Chondrocyte (in vitro differentiated cells): ENCODE measurements at regions not wholly inside any gene's neighbourhood (a gene's known extent, or its start where the extent isn't known, plus 50 kb on each side); places are given as distances from the start of the nearest gene placed in this dataset.

Source experiments
- DNase-seq: peaks from one replicate; pipeline ENCODE4 v3.0.0; 2021; ENCODE audit warnings: mixed read lengths, low spot score
- H3K27ac Mint-ChIP-seq: one replicate; pipeline ENCODE4 v1.8.0; 2021; ENCODE audit warnings: mild to moderate bottlenecking, moderate library complexity, mixed read lengths; ENCODE audit not compliant: unreplicated experiment
- H3K27me3 Mint-ChIP-seq: 2 replicates; pipeline ENCODE4 v1.8.0; 2021; ENCODE audit warnings: low read depth, mixed read lengths
- H3K36me3 Mint-ChIP-seq: 2 replicates; pipeline ENCODE4 v1.8.0; 2021; ENCODE audit warnings: low read depth, mixed read lengths
- H3K4me1 Mint-ChIP-seq: 2 replicates; pipeline ENCODE4 v1.8.0; 2021; ENCODE audit warnings: low read depth, mild to moderate bottlenecking, mixed read lengths
- H3K4me3 Mint-ChIP-seq: one replicate; pipeline ENCODE4 v1.8.0; 2021; ENCODE audit warnings: mild to moderate bottlenecking, moderate library complexity, mixed read lengths; ENCODE audit not compliant: unreplicated experiment
- H3K9me3 Mint-ChIP-seq: 2 replicates; pipeline ENCODE4 v1.8.0; 2021; ENCODE audit warnings: low read depth, mixed read lengths
- TF ChIP-seq, protein P1 (sequence below): fragments of 200-600 bp; sonication (generic); IDR thresholded peaks from 2 replicates; pipeline ENCODE4 v1.5.0; 2021; ENCODE audit warnings: antibody characterized with exemption, mild to moderate bottlenecking, moderate library complexity

DNA sequence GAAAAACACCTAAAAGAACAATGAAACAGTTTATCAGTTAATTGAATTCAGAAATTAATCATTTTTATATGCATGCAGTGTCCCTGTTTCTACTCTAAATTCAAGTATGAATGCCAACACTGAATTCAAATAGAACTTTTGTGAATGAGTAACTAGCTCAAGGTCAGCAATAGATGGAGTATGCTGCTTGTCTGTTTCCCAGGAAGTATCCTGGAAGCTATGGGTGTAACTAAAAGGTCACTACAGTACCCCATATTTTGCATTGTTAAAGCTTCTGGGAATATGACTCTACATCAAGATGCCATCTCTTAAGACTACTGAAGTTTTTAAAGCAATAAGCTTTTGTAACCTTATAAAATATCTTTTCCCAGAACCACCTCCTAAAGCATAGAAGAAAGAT, 681.4 kb upstream of the FBXO33 start:
- Mint-ChIP-seq H3K27me3 (peaks cover 4% of the 10 kb centered on the region), H3K9me3 (peaks cover 2% of the 10 kb centered on the region), H3K4me3 (no peak overlapping the region), H3K36me3 (no peaks in the 10 kb centered on the region), H3K4me1 (no peaks in the 10 kb centered on the region), H3K27ac (no peak overlapping the region)
- TF ChIP-seq, protein P1, sequence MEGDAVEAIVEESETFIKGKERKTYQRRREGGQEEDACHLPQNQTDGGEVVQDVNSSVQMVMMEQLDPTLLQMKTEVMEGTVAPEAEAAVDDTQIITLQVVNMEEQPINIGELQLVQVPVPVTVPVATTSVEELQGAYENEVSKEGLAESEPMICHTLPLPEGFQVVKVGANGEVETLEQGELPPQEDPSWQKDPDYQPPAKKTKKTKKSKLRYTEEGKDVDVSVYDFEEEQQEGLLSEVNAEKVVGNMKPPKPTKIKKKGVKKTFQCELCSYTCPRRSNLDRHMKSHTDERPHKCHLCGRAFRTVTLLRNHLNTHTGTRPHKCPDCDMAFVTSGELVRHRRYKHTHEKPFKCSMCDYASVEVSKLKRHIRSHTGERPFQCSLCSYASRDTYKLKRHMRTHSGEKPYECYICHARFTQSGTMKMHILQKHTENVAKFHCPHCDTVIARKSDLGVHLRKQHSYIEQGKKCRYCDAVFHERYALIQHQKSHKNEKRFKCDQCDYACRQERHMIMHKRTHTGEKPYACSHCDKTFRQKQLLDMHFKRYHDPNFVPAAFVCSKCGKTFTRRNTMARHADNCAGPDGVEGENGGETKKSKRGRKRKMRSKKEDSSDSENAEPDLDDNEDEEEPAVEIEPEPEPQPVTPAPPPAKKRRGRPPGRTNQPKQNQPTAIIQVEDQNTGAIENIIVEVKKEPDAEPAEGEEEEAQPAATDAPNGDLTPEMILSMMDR, result no peak
- no peak for DNase-seq

DNA sequence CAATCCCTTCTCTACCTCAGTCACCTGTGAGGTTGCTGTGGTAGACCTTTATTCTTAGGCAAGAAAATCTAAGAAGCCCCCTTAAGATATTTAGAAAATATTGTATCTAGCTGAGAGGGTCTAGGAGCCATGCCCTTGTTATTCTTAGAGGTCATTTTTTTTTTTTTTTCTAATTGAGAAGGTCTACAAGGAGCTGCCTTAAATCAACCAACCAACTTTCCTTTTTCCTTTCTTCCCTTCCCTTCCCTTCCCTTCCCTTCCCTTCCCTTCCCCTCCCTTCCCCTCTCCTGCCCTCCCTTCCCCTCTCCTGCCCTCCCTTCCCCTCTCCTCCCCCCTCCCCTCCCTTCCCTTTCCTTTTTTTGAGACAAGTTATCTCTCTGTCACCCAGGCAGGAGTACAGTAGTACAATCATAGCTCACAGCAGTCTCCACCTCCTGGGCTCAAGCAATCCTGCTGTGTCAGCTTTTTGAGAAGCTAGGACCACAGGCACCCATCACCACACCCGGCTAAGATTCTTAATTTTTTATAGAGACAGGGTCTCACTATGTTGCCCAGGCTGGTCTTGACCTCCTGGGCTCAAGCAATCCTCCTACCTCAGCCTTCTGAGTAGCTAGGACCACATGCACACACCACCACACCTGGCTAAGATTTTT, 668.4 kb upstream of the FBXO33 start:
- Mint-ChIP-seq H3K4me3 (no peak overlapping the region), H3K36me3 (no peaks in the 10 kb centered on the region), H3K27me3 (no peaks in the 10 kb centered on the region), H3K4me1 (no peaks in the 10 kb centered on the region), H3K9me3 (peaks cover 21% of the 10 kb centered on the region), H3K27ac (no peak overlapping the region)
- DNase-seq, result no peak
- TF ChIP-seq, protein P1, result no peak

DNA sequence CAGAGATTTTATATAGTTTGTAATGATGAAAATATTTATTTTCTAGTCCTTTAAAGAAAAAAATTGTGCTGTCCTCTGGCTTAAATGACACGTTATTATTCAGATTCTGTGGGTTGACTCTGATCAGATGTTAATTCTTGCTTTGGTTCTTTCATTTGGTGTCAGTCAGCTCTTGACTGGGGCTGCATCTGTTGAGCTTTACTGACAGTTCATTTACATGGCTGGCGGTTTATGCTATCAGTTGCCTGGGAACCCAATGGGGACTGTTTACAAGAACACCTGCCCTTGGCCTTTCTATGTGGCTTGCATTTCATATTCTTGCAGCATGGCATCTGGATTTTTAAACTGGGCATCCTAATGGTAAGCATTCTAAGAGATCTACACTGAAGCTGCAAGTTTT, 667.1 kb upstream of the FBXO33 start:
- no peak for DNase-seq
- no peak overlapping the region for H3K27ac Mint-ChIP-seq
- H3K27me3 Mint-ChIP-seq, result no peaks in the 10 kb centered on the region
- H3K36me3 Mint-ChIP-seq, result no peaks in the 10 kb centered on the region
- peaks cover 9% of the 10 kb centered on the region for H3K9me3 Mint-ChIP-seq
- H3K4me3 Mint-ChIP-seq, result no peak overlapping the region
- TF ChIP-seq, protein P1, result no peak
- no peaks in the 10 kb centered on the region for H3K4me1 Mint-ChIP-seq

DNA sequence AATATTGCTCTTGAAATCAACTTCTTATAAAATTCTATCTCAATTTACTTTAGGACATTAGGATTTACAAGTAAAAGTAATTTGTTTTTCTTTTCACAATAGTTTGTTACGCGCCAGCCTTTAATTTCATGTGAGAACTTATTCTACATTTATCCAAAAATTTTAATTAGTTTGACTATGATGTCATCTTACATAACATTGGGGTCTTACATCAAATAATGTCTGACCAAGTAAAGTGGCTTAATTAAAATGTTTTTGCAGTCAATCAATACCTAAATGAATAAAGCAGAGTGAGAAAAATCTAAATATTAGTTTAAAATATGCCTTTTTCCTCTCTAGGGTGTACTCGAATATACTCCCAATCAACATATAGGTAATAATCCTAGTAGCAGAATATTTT, 666.2 kb upstream of the FBXO33 start:
- no peaks in the 10 kb centered on the region for H3K36me3 Mint-ChIP-seq
- H3K4me3 Mint-ChIP-seq, result no peak overlapping the region
- DNase-seq, result no peak
- H3K4me1 Mint-ChIP-seq, result no peaks in the 10 kb centered on the region
- TF ChIP-seq, protein P1, result no peak
- H3K9me3 Mint-ChIP-seq, result peaks cover 3% of the 10 kb centered on the region
- H3K27ac Mint-ChIP-seq, result no peak overlapping the region
- H3K27me3 Mint-ChIP-seq, result no peaks in the 10 kb centered on the region

DNA sequence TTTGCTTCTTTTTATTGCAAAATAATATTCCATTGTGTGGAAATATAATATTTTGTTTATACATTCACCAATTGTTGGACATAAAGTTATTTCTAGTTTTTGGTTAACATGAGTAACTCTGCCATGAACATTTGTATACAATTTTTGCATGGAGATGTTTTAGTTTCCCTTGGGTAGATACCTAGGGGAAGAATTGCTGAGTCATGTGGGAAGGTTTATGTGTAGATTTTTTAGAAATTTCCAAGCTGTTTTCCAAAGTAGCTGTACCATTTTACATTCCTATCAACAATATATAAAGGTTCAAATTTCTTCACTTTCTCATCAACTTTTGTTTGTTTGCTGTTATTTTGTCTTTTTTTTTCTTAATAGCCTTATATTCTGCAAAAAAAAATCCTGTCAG, 664.7 kb upstream of the FBXO33 start:
- H3K9me3 Mint-ChIP-seq, result peaks cover 3% of the 10 kb centered on the region
- H3K36me3 Mint-ChIP-seq, result no peaks in the 10 kb centered on the region
- H3K27me3 Mint-ChIP-seq, result no peaks in the 10 kb centered on the region
- H3K4me3 Mint-ChIP-seq, result no peak overlapping the region
- DNase-seq, result no peak
- TF ChIP-seq, protein P1, result no peak
- no peaks in the 10 kb centered on the region for H3K4me1 Mint-ChIP-seq
- H3K27ac Mint-ChIP-seq, result no peak overlapping the region
